Stimulated activated naive CD8-positive, alpha-beta T cell treated with anti-CD3 and anti-CD28 coated beads, Interleukin-15, amount 100 ng/mL, for 72 hours (primary cell): ENCODE measurements at regions not wholly inside any gene's neighbourhood (a gene's known extent, or its start where the extent isn't known, plus 50 kb on each side); places are given as distances from the start of the nearest gene placed in this dataset.
"Not testable (repeated sequence)": the region's sequence is repeated elsewhere in the genome, so short reads cannot be mapped to it uniquely, and the experiment has no call there.

Source experiments
- ATAC-seq: fragments of 150-1000 bp; cut with Tn5 transposase; 2 replicates; pipeline ENCODE4 v1.10.0; 2021; ENCODE audit warnings: mild to moderate bottlenecking, moderate library complexity
- DNase-seq, 2 donors: peaks; one replicate each; pipeline ENCODE4 v3.0.0; 2021 to 2022
- H3K27ac Mint-ChIP-seq, 2 donors: one replicate each; pipeline ENCODE4 v1.8.0; 2022; ENCODE audit warnings: mild to moderate bottlenecking in 2 of 2, mixed read lengths in 2 of 2, moderate library complexity in 2 of 2
- H3K27me3 Mint-ChIP-seq: one replicate; pipeline ENCODE4 v1.8.0; 2022; ENCODE audit warnings: mixed read lengths
- H3K4me1 Mint-ChIP-seq: one replicate; pipeline ENCODE4 v1.8.0; 2022; ENCODE audit warnings: mild to moderate bottlenecking, mixed read lengths
- H3K4me3 Mint-ChIP-seq, 2 donors: one replicate each; pipeline ENCODE4 v1.8.0; 2022; ENCODE audit warnings: mild to moderate bottlenecking in 2 of 2, mixed read lengths in 2 of 2, moderate library complexity in 1 of 2
- H3K9me3 Mint-ChIP-seq, 2 donors: one replicate each; pipeline ENCODE4 v1.8.0; 2022; ENCODE audit warnings: mixed read lengths in 2 of 2

GRCh38 chr2:2586068-2586776 is 255.1 kb upstream of the MYT1L start:
- Mint-ChIP-seq H3K9me3 (peaks cover 0 to 6% of the 10 kb centered on the region in 2 donors), H3K27me3 (peaks cover 8% of the 10 kb centered on the region), H3K27ac (no peak overlapping the region), H3K4me1 (no peaks in the 10 kb centered on the region), H3K4me3 (no peak overlapping the region)
- no peak for ATAC-seq
- DNase-seq: no peak

- ATAC-seq: no peak
- no peak overlapping the region for H3K4me3 Mint-ChIP-seq
- peaks cover 8% of the 10 kb centered on the region for H3K27me3 Mint-ChIP-seq
- no peaks in the 10 kb centered on the region for H3K9me3 Mint-ChIP-seq
- H3K27ac Mint-ChIP-seq: peak overlapping the region in 1 of 2 donors; percentile 64
- DNase-seq: no peak
- H3K4me1 Mint-ChIP-seq: no peaks in the 10 kb centered on the region
Observed at GRCh38 chr2:2582998-2583545, 252.0 kb upstream of the MYT1L start.

GRCh38 chr2:2581331-2582159 is 250.5 kb upstream of the MYT1L start:
- ATAC-seq (peak; percentile 18), DNase-seq (no peak)
- H3K4me3 Mint-ChIP-seq: no peak overlapping the region
- no peaks in the 10 kb centered on the region for H3K4me1 Mint-ChIP-seq
- H3K9me3 Mint-ChIP-seq: no peaks in the 10 kb centered on the region
- no peak overlapping the region for H3K27ac Mint-ChIP-seq
- H3K27me3 Mint-ChIP-seq: peaks cover 8% of the 10 kb centered on the region

GRCh38 chr2:2580841-2581240 is 249.8 kb upstream of the MYT1L start:
- DNase-seq, ATAC-seq, H3K4me3 Mint-ChIP-seq, H3K27me3 Mint-ChIP-seq, H3K4me1 Mint-ChIP-seq, H3K9me3 Mint-ChIP-seq, H3K27ac Mint-ChIP-seq: not testable (repeated sequence)

GRCh38 chr2:2580341-2580740 is 249.3 kb upstream of the MYT1L start:
- peaks cover 8% of the 10 kb centered on the region for H3K27me3 Mint-ChIP-seq
- ATAC-seq (peak; percentile 46), DNase-seq (no peak)
- H3K27ac Mint-ChIP-seq: no peak overlapping the region
- H3K4me1 Mint-ChIP-seq: no peaks in the 10 kb centered on the region
- H3K4me3 Mint-ChIP-seq: no peak overlapping the region
- no peaks in the 10 kb centered on the region for H3K9me3 Mint-ChIP-seq

GRCh38 chr2:2579814-2580213 is 248.7 kb upstream of the MYT1L start:
- no peaks in the 10 kb centered on the region for H3K9me3 Mint-ChIP-seq
- H3K4me3 Mint-ChIP-seq: no peak overlapping the region
- DNase-seq (no peak), ATAC-seq (no peak)
- H3K4me1 Mint-ChIP-seq: no peaks in the 10 kb centered on the region
- H3K27me3 Mint-ChIP-seq: peaks cover 8% of the 10 kb centered on the region
- no peak overlapping the region for H3K27ac Mint-ChIP-seq

GRCh38 chr2:2577407-2577831 is 246.3 kb upstream of the MYT1L start:
- no peak for ATAC-seq

GRCh38 chr2:2575870-2576386 is 244.9 kb upstream of the MYT1L start:
- ATAC-seq (no peak), DNase-seq (no peak)
- H3K27ac Mint-ChIP-seq: no peak overlapping the region
- no peaks in the 10 kb centered on the region for H3K4me1 Mint-ChIP-seq
- H3K9me3 Mint-ChIP-seq: no peaks in the 10 kb centered on the region
- no peak overlapping the region for H3K4me3 Mint-ChIP-seq
- H3K27me3 Mint-ChIP-seq: no peaks in the 10 kb centered on the region

More at GRCh38 chr2:2577407-2577831, 246.3 kb upstream of the MYT1L start:
- no peak for DNase-seq
- Mint-ChIP-seq H3K27me3 (no peaks in the 10 kb centered on the region), H3K9me3 (no peaks in the 10 kb centered on the region), H3K27ac (no peak overlapping the region), H3K4me1 (no peaks in the 10 kb centered on the region), H3K4me3 (no peak overlapping the region)

GRCh38 chr2:2575181-2575577 is 244.1 kb upstream of the MYT1L start:
- ATAC-seq: no peak
- DNase-seq: no peak
- H3K4me1 Mint-ChIP-seq: no peaks in the 10 kb centered on the region

GRCh38 chr2:2574401-2575180 is 243.5 kb upstream of the MYT1L start:
- Mint-ChIP-seq H3K4me1 (no peaks in the 10 kb centered on the region), H3K9me3 (no peaks in the 10 kb centered on the region), H3K4me3 (no peak overlapping the region), H3K27me3 (no peaks in the 10 kb centered on the region), H3K27ac (no peak overlapping the region)
- ATAC-seq (peak; percentile 6), DNase-seq (no peak)

More at GRCh38 chr2:2575181-2575577, 244.1 kb upstream of the MYT1L start:
- no peaks in the 10 kb centered on the region for H3K27me3 Mint-ChIP-seq
- H3K9me3 Mint-ChIP-seq: no peaks in the 10 kb centered on the region
- no peak overlapping the region for H3K4me3 Mint-ChIP-seq
- H3K27ac Mint-ChIP-seq: no peak overlapping the region

GRCh38 chr2:2573658-2574293 is 242.7 kb upstream of the MYT1L start:
- ATAC-seq: peak; percentile 38
- DNase-seq: peak; percentile 13 to 31
- no peaks in the 10 kb centered on the region for H3K4me1 Mint-ChIP-seq
- no peak overlapping the region for H3K4me3 Mint-ChIP-seq
- no peak overlapping the region for H3K27ac Mint-ChIP-seq
- no peaks in the 10 kb centered on the region for H3K27me3 Mint-ChIP-seq
- H3K9me3 Mint-ChIP-seq: no peaks in the 10 kb centered on the region

GRCh38 chr2:2573205-2573604 is 242.1 kb upstream of the MYT1L start:
- no peaks in the 10 kb centered on the region for H3K9me3 Mint-ChIP-seq
- ATAC-seq: no peak
- H3K4me3 Mint-ChIP-seq: no peak overlapping the region

GRCh38 chr2:2572393-2573204 is 241.5 kb upstream of the MYT1L start:
- Mint-ChIP-seq H3K4me1 (no peaks in the 10 kb centered on the region), H3K9me3 (no peaks in the 10 kb centered on the region), H3K4me3 (no peak overlapping the region), H3K27ac (no peak overlapping the region), H3K27me3 (no peaks in the 10 kb centered on the region)
- ATAC-seq (no peak), DNase-seq (no peak)

More at GRCh38 chr2:2573205-2573604, 242.1 kb upstream of the MYT1L start:
- DNase-seq: no peak
- H3K27me3 Mint-ChIP-seq: no peaks in the 10 kb centered on the region
- H3K27ac Mint-ChIP-seq: no peak overlapping the region
- no peaks in the 10 kb centered on the region for H3K4me1 Mint-ChIP-seq
